H1 (cell line): ENCODE measurements at regions not wholly inside any gene's neighbourhood (a gene's known extent, or its start where the extent isn't known, plus 50 kb on each side); places are given as distances from the start of the nearest gene placed in this dataset.

Experiments used
- CTCF ChIA-PET: fragments of 300-600 bp; sonication (Branson Sonifier 250); formaldehyde crosslinking; loops from one replicate; lab custom pipeline; 2021; ENCODE audit not compliant: partially characterized antibody; lab: Charles Lee
- POLR2A ChIA-PET: fragments of 300-600 bp; sonication (Branson Sonifier 250); formaldehyde crosslinking; loops from one replicate; lab custom pipeline; 2021; ENCODE audit warnings: inconsistent platforms; ENCODE audit not compliant: partially characterized antibody; lab: Charles Lee
- DNase-seq, 2 experiments: peaks; one replicate each; pipeline versions ENCODE4 v3.0.0 to v3.0.0-alpha.2; 2010 to 2022; ENCODE audit warnings: low spot score in 2 of 2, low read depth in 1 of 2, mixed read lengths in 1 of 2
- FAIRE-seq: peaks from 2 replicates; lab custom pipeline; 2011; peaks lifted over from hg19 to GRCh38; lab: Jason Lieb, UNC
- H2AFZ ChIP-seq: 2 replicates; pipeline ENCODE4 v1.8.1; 2012; ENCODE audit warnings: low read length, inconsistent platforms
- H2AK5ac ChIP-seq: 2 replicates; pipeline ENCODE4 v1.6.1; 2013; ENCODE audit warnings: low read depth, low read length
- H2BK120ac ChIP-seq: replicated peaks from 2 replicates; pipeline ENCODE3; 2013; ENCODE audit warnings: low read depth, low read length, inconsistent platforms
- H2BK12ac ChIP-seq: 2 replicates; pipeline ENCODE4 v1.6.1; 2013; ENCODE audit warnings: low read depth, low read length
- H2BK15ac ChIP-seq: 2 replicates; pipeline ENCODE4 v1.6.1; 2013; ENCODE audit warnings: low read length
- H2BK20ac ChIP-seq: 2 replicates; pipeline ENCODE4 v1.6.1; 2013; ENCODE audit warnings: low read length
- H2BK5ac ChIP-seq: 2 replicates; pipeline ENCODE4 v1.6.1; 2013; ENCODE audit warnings: low read depth, low read length
- H3K14ac ChIP-seq: 2 replicates; pipeline ENCODE4 v1.6.1; 2013; ENCODE audit warnings: inconsistent platforms; ENCODE audit not compliant: insufficient read length
- H3K18ac ChIP-seq: 2 replicates; pipeline ENCODE4 v1.6.1; 2013; ENCODE audit warnings: low read length; ENCODE audit errors: extremely low read depth
- H3K23ac ChIP-seq: 2 replicates; pipeline ENCODE4 v1.6.1; 2013; ENCODE audit warnings: inconsistent platforms; ENCODE audit not compliant: insufficient read length
- H3K23me2 ChIP-seq: 2 replicates; pipeline ENCODE4 v1.6.1; 2013; ENCODE audit warnings: low read depth, low read length
- H3K27ac ChIP-seq: 2 replicates; pipeline ENCODE4 v1.6.1; 2011; ENCODE audit warnings: low read depth, low read length, inconsistent platforms
- H3K27me3 ChIP-seq, 4 experiments: replicated peaks in 1 of 4; 1 replicate in 1 of 4; 2 replicates in 3 of 4; pipeline versions ENCODE4 v1.6.1 to v1.8.1; 2011 to 2013; ENCODE audit warnings: low read length in 3 of 4, mild to moderate bottlenecking in 3 of 4, inconsistent platforms in 2 of 4, mixed read lengths in 2 of 4, moderate library complexity in 1 of 4; ENCODE audit not compliant: control insufficient read depth in 3 of 4, insufficient read depth in 3 of 4; ENCODE audit errors: extremely low read depth in 1 of 4
- H3K36me3 ChIP-seq, 4 experiments: 2 replicates each; pipeline versions ENCODE4 v1.6.1 to v1.8.1; 2011 to 2013; ENCODE audit warnings: mild to moderate bottlenecking in 4 of 4, low read length in 3 of 4, moderate library complexity in 2 of 4, control low read depth in 1 of 4, inconsistent platforms in 1 of 4; ENCODE audit not compliant: insufficient read depth in 4 of 4, control insufficient read depth in 2 of 4
- H3K4ac ChIP-seq: replicated peaks from 2 replicates; pipeline ENCODE3; 2013; ENCODE audit warnings: low read length, low read depth, mixed read lengths, inconsistent platforms; ENCODE audit not compliant: insufficient read length
- H3K4me1 ChIP-seq, 4 experiments: replicated peaks in 1 of 4; 1 replicate in 1 of 4; 2 replicates in 3 of 4; pipeline versions ENCODE4 v1.6.1 to v1.8.1; 2011 to 2013; ENCODE audit warnings: low read length in 3 of 4, inconsistent platforms in 2 of 4, mixed read lengths in 1 of 4; ENCODE audit not compliant: insufficient read depth in 4 of 4, control insufficient read depth in 3 of 4
- H3K4me2 ChIP-seq, 2 experiments: 2 replicates each; pipeline versions ENCODE4 v1.6.1 to v1.8.1; 2011 to 2013; ENCODE audit warnings: low read depth in 2 of 2, low read length in 2 of 2, control low read depth in 1 of 2, inconsistent platforms in 1 of 2, mild to moderate bottlenecking in 1 of 2; ENCODE audit not compliant: insufficient read depth in 1 of 2
- H3K4me3 ChIP-seq, 4 experiments: fragments of 200-600, 300-600 bp in 1 of 4; sonication (generic), shearing (Covaris generic), sonication (Bioruptor Twin) in 1 of 4; 2 replicates each; pipeline versions ENCODE4 v1.5.1 to v1.8.1; 2011 to 2016; ENCODE audit warnings: low read length in 4 of 4, low read depth in 3 of 4, control low read depth in 2 of 4, inconsistent platforms in 2 of 4, mild to moderate bottlenecking in 2 of 4, mixed read lengths in 1 of 4, moderate library complexity in 1 of 4; ENCODE audit not compliant: insufficient read depth in 2 of 4; ENCODE audit errors: extremely low read depth in 1 of 4
- H3K56ac ChIP-seq: replicated peaks from 2 replicates; pipeline ENCODE3; 2013; ENCODE audit warnings: low read depth, mild to moderate bottlenecking, mixed read lengths, low read length, inconsistent platforms; ENCODE audit not compliant: insufficient read length
- H3K79me1 ChIP-seq: 2 replicates; pipeline ENCODE4 v1.6.1; 2013; ENCODE audit warnings: low read depth, low read length, control low read depth
- H3K79me2 ChIP-seq, 2 experiments: 2 replicates each; pipeline versions ENCODE4 v1.6.1 to v1.8.1; 2012 to 2013; ENCODE audit warnings: low read length in 2 of 2, mild to moderate bottlenecking in 2 of 2, inconsistent platforms in 1 of 2; ENCODE audit not compliant: insufficient read depth in 2 of 2, control insufficient read depth in 1 of 2
- H3K9ac ChIP-seq, 4 experiments: replicated peaks in 1 of 4; 1 replicate in 1 of 4; 2 replicates in 3 of 4; pipeline versions ENCODE4 v1.6.1 to v1.8.1; 2011 to 2013; ENCODE audit warnings: low read depth in 3 of 4, low read length in 3 of 4, control low read depth in 2 of 4, mild to moderate bottlenecking in 2 of 4, moderate library complexity in 2 of 4, inconsistent platforms in 1 of 4; ENCODE audit errors: extremely low read depth in 1 of 4
- H3K9me3 ChIP-seq, 2 experiments: 2 replicates each; pipeline versions ENCODE4 v1.6.1 to v1.8.1; 2012 to 2013; ENCODE audit warnings: mild to moderate bottlenecking in 2 of 2, moderate library complexity in 2 of 2, control low read depth in 1 of 2, inconsistent platforms in 1 of 2, low read depth in 1 of 2, low read length in 1 of 2, mixed read lengths in 1 of 2; ENCODE audit not compliant: insufficient read depth in 2 of 2
- H4K20me1 ChIP-seq, 2 experiments: replicated peaks in 1 of 2; 2 replicates each; pipeline versions ENCODE3 to v1.8.1; 2011 to 2013; ENCODE audit warnings: inconsistent platforms in 2 of 2, low read length in 2 of 2, mild to moderate bottlenecking in 1 of 2; ENCODE audit not compliant: insufficient read depth in 2 of 2, control insufficient read depth in 1 of 2
- H4K5ac ChIP-seq: 2 replicates; pipeline ENCODE4 v1.6.1; 2013; ENCODE audit warnings: low read length, low read depth, mixed read lengths, inconsistent platforms; ENCODE audit not compliant: insufficient read length
- H4K8ac ChIP-seq: 2 replicates; pipeline ENCODE4 v1.8.0; 2013; ENCODE audit warnings: mild to moderate bottlenecking, moderate library complexity, low read length, inconsistent platforms; ENCODE audit not compliant: insufficient read depth; ENCODE audit errors: extremely low read depth
- H4K91ac ChIP-seq: replicated peaks from 2 replicates; pipeline ENCODE3; 2013; ENCODE audit warnings: low read length, mixed read lengths, inconsistent platforms; ENCODE audit not compliant: insufficient read length
- CBX8 ChIP-seq: fragments of 300-800, 300-1000 bp; sonication (generic); IDR thresholded peaks from 2 replicates; pipeline ENCODE4 v1.7.1; 2016; ENCODE audit warnings: low read depth, low read length, borderline replicate concordance
- CHD1 ChIP-seq: IDR thresholded peaks from 2 replicates; pipeline ENCODE4 v1.6.1; 2012; ENCODE audit warnings: low read depth, low read length, improper control_type of control experiment
- EGR1 ChIP-seq: IDR thresholded peaks from 2 replicates; pipeline ENCODE4 v1.6.1; 2011; ENCODE audit warnings: low read depth, low read length, borderline replicate concordance
- GABPA ChIP-seq: IDR thresholded peaks from 2 replicates; pipeline ENCODE4 v1.6.1; 2011; ENCODE audit warnings: mild to moderate bottlenecking, low read length, moderate library complexity, borderline replicate concordance; ENCODE audit not compliant: insufficient read depth
- GTF2F1 ChIP-seq: IDR thresholded peaks from 2 replicates; pipeline ENCODE4 v1.6.1; 2012; ENCODE audit warnings: low read depth, low read length, improper control_type of control experiment, borderline replicate concordance
- NANOG ChIP-seq: IDR thresholded peaks from 2 replicates; pipeline ENCODE4 v1.6.1; 2011; ENCODE audit warnings: low read length, low read depth, mild to moderate bottlenecking, inconsistent platforms; ENCODE audit not compliant: insufficient read depth, poor library complexity, severe bottlenecking
- NRF1 ChIP-seq: IDR thresholded peaks from 2 replicates; pipeline ENCODE4 v1.6.1; 2011; ENCODE audit warnings: mild to moderate bottlenecking, low read depth, low read length, improper control_type of control experiment
- POLR2AphosphoS5 ChIP-seq: IDR thresholded peaks from 2 replicates; pipeline ENCODE4 v1.6.1; 2011; ENCODE audit warnings: low read depth, low read length
- RBBP5 ChIP-seq: IDR thresholded peaks from 2 replicates; pipeline ENCODE4 v1.7.1; 2012; ENCODE audit warnings: low read depth, mild to moderate bottlenecking, inconsistent platforms, low read length, moderate library complexity, borderline replicate concordance
- SIRT6 ChIP-seq: IDR thresholded peaks from one replicate; pipeline ENCODE4 v1.7.1; 2012; ENCODE audit warnings: low read length, inconsistent platforms
- SIX5 ChIP-seq: IDR thresholded peaks from 2 replicates; pipeline ENCODE4 v1.6.1; 2011; ENCODE audit warnings: mild to moderate bottlenecking, low read depth, low read length
- SP1 ChIP-seq: IDR thresholded peaks from 2 replicates; pipeline ENCODE4 v1.6.1; 2011; ENCODE audit warnings: low read depth, low read length
- SP4 ChIP-seq: IDR thresholded peaks from 2 replicates; pipeline ENCODE4 v1.6.1; 2012; ENCODE audit warnings: low read length, inconsistent platforms
- TCF12 ChIP-seq: IDR thresholded peaks from 2 replicates; pipeline ENCODE4 v1.6.1; 2011; ENCODE audit warnings: low read depth, mild to moderate bottlenecking, low read length
- YY1 ChIP-seq: IDR thresholded peaks from 2 replicates; pipeline ENCODE4 v1.6.1; 2011; ENCODE audit warnings: low read depth, mild to moderate bottlenecking, low read length
- WGBS, 2 experiments: shearing (Covaris generic) in 1 of 2; methylation state at CpG; one replicate each; pipeline versions ENCODE4 v1.1.6 to v1.1.7; 2013 to 2015; ENCODE audit warnings: low lambda C conversion rate in 2 of 2, mixed read lengths in 2 of 2, inconsistent platforms in 1 of 2, low coverage in 1 of 2, missing lambda C conversion rate in 1 of 2; ENCODE audit not compliant: insufficient replicate concordance in 2 of 2, insufficient coverage in 1 of 2, insufficient read length in 1 of 2; ENCODE audit errors: extremely low coverage in 1 of 2, missing lambda C conversion rate in 1 of 2; 5-methylcytosine and 5-hydroxymethylcytosine counted together
- TF ChIP-seq, protein P1 (sequence below): IDR thresholded peaks from 2 replicates; pipeline ENCODE4 v1.6.1; 2012; ENCODE audit warnings: inconsistent platforms

- ChIA-PET POLR2A (no interaction called here), CTCF (interaction anchor here (0.6 to 3.0 kb wide), 8 partner anchors 9 to 81 kb away, joined by 3 to 12 read pairs (median 4); no protein-coding TSS in a partner anchor)
- DNase-seq (no peak), FAIRE-seq (no peak)
- Histone ChIP-seq H3K23me2 (no peaks in the 10 kb centered on the region), H2AK5ac (no peak overlapping the region), H3K4me1 (no peaks in the 10 kb centered on the region; a peak in 1 of 7 replicates), H4K91ac (no peak overlapping the region), H3K23ac (no peak overlapping the region), H4K8ac (no peak overlapping the region), H3K18ac (no peak overlapping the region), H3K9ac (no peak overlapping the region), H4K20me1 (no peaks in the 10 kb centered on the region), H2BK120ac (no peak overlapping the region), H4K5ac (no peak overlapping the region), H2BK15ac (no peak overlapping the region), H3K27ac (no peak overlapping the region), H2AFZ (no peak overlapping the region), H3K27me3 (no peaks in the 10 kb centered on the region; a peak in 1 of 7 replicates), H3K79me1 (no peaks in the 10 kb centered on the region), H3K4ac (no peak overlapping the region), H3K4me2 (no peak overlapping the region), H3K9me3 (no peaks in the 10 kb centered on the region), H3K14ac (no peak overlapping the region), H3K4me3 (no peak overlapping the region), H3K36me3 (no peaks in the 10 kb centered on the region), H3K56ac (no peak overlapping the region), H2BK5ac (no peak overlapping the region), H2BK12ac (no peak overlapping the region), H2BK20ac (no peak overlapping the region), H3K79me2 (no peaks in the 10 kb centered on the region)
- WGBS, 2 experiments = 78% methylated on average over 14 of the region's 14 CpGs; no CpG with 5 or more reads in 1 of the 2 experiments
- TF ChIP-seq CBX8 (no peak), SIRT6 (no peak), CHD1 (no peak), SP4 (no peak), SP1 (no peak), SIX5 (no peak), TCF12 (no peak), NANOG (no peak), RBBP5 (no peak), GTF2F1 (no peak), YY1 (no peak), GABPA (no peak), EGR1 (no peak), POLR2AphosphoS5 (no peak), NRF1 (no peak)
- TF ChIP-seq, protein P1, sequence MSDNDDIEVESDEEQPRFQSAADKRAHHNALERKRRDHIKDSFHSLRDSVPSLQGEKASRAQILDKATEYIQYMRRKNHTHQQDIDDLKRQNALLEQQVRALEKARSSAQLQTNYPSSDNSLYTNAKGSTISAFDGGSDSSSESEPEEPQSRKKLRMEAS = no peak
These were observed 82.2 kb upstream of the GATA5 start for GRCh38 chr20:62557999-62558408.
